Choroid plexus epithelial cell (primary cell): ENCODE measurements at regions not wholly inside any gene's neighbourhood (a gene's known extent, or its start where the extent isn't known, plus 50 kb on each side); places are given as distances from the start of the nearest gene placed in this dataset.

Experiments
- DNase-seq: peaks from one replicate; pipeline ENCODE4 v3.0.0-alpha.2; 2010; ENCODE audit warnings: low read depth
- H3K4me3 ChIP-seq: 2 replicates; pipeline ENCODE4 v1.5.1; 2011; ENCODE audit warnings: low read depth, mild to moderate bottlenecking, control low read depth, low read length, moderate library complexity
- TF ChIP-seq, protein P1 (sequence below): conservative IDR thresholded peaks from 2 replicates; pipeline ENCODE4 v1.5.1; 2011; ENCODE audit warnings: low read depth, mild to moderate bottlenecking, control low read depth, inconsistent platforms, low read length, moderate library complexity

DNA sequence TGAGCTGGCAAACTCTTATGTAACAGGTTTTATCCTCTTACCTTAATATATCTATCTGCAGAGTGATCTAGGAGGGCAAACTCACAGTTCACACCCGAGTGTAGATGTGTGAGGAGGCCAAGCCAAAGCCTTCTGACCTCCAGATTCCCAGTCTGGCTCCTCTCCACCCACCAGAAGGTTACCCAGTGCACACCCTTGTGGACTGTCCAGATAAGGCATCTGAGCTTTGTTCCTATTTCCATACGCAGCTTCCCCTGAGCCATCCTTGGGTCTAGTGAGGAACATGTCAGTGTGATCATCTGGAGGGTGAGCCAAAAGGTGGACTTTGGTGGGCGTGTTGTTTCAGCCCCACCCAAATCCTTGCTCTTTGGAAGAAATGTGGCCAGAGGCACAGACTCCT lies 203.0 kb upstream of the MEOX2 start:
- H3K4me3 ChIP-seq, result no peak overlapping the region
- DNase-seq, result peak; percentile 20
- TF ChIP-seq, protein P1, sequence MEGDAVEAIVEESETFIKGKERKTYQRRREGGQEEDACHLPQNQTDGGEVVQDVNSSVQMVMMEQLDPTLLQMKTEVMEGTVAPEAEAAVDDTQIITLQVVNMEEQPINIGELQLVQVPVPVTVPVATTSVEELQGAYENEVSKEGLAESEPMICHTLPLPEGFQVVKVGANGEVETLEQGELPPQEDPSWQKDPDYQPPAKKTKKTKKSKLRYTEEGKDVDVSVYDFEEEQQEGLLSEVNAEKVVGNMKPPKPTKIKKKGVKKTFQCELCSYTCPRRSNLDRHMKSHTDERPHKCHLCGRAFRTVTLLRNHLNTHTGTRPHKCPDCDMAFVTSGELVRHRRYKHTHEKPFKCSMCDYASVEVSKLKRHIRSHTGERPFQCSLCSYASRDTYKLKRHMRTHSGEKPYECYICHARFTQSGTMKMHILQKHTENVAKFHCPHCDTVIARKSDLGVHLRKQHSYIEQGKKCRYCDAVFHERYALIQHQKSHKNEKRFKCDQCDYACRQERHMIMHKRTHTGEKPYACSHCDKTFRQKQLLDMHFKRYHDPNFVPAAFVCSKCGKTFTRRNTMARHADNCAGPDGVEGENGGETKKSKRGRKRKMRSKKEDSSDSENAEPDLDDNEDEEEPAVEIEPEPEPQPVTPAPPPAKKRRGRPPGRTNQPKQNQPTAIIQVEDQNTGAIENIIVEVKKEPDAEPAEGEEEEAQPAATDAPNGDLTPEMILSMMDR, result peak; percentile 49

DNA sequence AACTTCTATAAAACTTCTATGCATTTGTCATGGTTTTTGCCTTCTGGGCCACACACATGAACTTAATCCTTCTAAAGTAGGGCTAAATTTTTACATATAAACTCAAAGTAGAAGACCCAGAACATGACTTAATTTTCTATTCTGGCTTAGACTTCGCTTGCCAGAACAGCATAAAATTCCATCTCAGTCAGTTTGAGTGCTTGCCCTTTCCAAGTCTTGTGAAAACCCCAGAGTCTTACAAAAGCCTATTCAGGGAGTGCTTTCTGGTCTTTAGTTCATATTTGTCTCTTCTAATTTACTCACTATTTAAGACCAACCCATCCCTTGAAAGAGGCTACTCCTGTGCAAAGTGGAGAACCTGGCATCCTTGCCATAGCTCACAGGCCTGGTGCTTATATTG lies 201.6 kb upstream of the MEOX2 start:
- DNase-seq, result no peak
- TF ChIP-seq, protein P1, result no peak
- no peak overlapping the region for H3K4me3 ChIP-seq

DNA sequence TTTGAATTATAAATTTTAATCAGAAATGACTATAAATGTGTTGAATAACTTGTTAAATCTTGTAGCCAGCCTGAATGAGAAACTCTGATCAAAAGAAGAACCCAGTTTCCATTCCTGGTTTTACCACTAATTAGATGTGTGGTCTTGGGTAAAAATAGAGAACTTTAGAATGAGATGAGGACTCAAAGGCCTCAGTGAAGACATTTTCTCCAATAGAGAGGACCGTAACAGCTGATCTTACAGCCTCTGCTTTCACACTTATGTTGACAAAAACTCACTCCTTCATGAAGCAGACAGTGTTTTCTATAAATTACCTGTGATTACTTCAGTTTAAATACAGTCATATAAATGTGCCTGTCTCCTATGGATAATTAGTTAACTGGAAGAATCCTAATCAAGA lies 200.1 kb upstream of the MEOX2 start:
- no peak overlapping the region for H3K4me3 ChIP-seq
- DNase-seq, result no peak
- TF ChIP-seq, protein P1, result no peak

DNA sequence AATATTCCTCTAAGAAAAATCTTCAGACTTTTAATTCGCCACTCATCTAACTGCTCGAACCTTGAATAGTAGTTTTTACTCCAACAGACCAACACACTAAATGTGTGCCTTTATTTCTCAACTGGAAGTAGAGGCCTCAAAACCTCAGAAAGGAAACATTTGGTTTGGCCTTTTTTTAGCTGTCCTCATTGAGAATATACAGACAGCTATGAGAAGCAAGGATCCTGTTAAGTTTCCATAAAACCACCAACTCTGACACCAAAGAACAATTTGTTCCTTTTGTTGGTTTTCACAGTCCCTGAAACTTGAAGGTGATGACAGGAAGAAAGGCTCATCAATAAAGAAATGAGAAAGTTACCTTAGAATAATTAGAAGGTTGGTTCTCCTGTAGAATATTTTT lies 199.2 kb upstream of the MEOX2 start:
- DNase-seq, result peak; percentile 7
- no peak overlapping the region for H3K4me3 ChIP-seq
- TF ChIP-seq, protein P1, result no peak

DNA sequence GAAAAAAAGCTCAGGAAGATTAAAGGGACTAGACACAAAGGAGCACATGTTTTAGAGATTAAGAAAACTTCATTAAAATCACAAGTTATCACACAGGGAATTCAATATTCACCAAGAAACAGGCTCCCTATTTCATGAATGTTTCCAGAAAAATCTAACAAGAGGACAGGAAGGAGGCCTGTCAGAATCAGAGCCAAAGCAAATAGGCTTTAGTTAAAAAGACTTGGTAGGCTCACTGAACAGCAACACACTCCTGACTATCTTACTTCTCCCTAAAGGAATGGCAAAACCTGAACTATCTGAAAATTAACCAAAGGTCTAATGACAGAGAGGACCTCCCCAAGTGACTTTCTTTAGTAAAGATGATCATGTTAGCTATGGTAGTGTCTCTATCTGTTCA lies 188.3 kb upstream of the MEOX2 start:
- no peak for DNase-seq
- TF ChIP-seq, protein P1, result no peak
- H3K4me3 ChIP-seq, result no peak overlapping the region

DNA sequence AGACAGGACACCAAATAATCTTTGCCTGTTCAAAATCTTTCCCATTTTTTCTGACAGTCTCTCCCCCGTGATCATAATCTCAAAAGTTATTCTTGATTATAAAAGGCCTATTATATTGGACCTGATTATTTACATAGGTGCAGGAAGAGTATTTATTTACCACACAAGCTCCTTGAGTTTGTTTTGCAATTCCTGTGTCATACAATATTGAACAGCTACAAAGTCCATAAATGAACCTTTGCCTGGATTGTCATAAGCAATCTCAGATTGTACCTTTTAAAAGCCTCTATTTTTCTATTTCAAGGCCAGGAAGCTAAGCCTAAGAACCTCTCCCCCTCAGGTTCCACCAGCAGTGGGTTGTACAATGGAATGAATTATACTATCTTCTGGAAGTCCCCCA lies 183.9 kb upstream of the MEOX2 start:
- TF ChIP-seq, protein P1, result no peak
- no peak overlapping the region for H3K4me3 ChIP-seq
- DNase-seq, result no peak

DNA sequence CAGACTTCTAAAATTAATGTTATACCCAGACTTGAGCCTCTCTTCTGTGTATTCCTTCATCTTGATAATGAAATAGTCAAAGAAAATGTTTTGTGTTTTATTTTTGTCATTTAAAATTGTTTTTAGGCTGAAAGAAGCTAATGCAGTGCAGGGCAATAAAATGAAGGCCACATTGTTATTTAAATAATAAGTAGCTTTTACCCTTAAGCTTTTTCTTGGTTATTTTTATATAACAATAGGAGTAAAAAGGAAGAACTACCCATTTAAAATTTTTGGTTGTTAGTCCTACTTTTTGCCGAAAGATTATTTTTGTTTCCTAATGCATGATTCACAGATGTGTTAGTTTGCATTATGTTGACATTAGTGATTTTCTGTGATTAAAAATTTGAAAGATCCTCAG lies 181.0 kb upstream of the MEOX2 start:
- TF ChIP-seq, protein P1, result no peak
- H3K4me3 ChIP-seq, result no peak overlapping the region
- DNase-seq, result no peak
